HL-60 (cell line): ENCODE measurements at regions not wholly inside any gene's neighbourhood (a gene's known extent, or its start where the extent isn't known, plus 50 kb on each side); places are given as distances from the start of the nearest gene placed in this dataset.

Experiments
- DNase-seq, 2 experiments: peaks; one replicate each; pipeline ENCODE4 v3.0.0-alpha.2; 2010 to 2020; ENCODE audit warnings: low read depth in 1 of 2, low spot score in 1 of 2
- H3K27ac ChIP-seq: fragments of 250-450 bp; sonication (Bioruptor Pico); replicated peaks from 2 replicates; pipeline ENCODE4 v1.5.1; 2020; ENCODE audit warnings: mild to moderate bottlenecking, moderate library complexity
- H3K27me3 ChIP-seq: fragments of 250-450 bp; sonication (Bioruptor Pico); 2 replicates; pipeline ENCODE4 v1.5.1; 2021; ENCODE audit warnings: mild to moderate bottlenecking, moderate library complexity; ENCODE audit not compliant: insufficient read depth, poor library complexity, severe bottlenecking
- H3K4me3 ChIP-seq: replicated peaks from 2 replicates; pipeline ENCODE4 v1.5.1; 2011; ENCODE audit warnings: mild to moderate bottlenecking, control low read depth, low read length; ENCODE audit not compliant: insufficient read depth
- GABPA ChIP-seq: IDR thresholded peaks from 2 replicates; pipeline ENCODE4 v1.6.1; 2012; ENCODE audit warnings: low read depth
- POLR2AphosphoS5 ChIP-seq: IDR thresholded peaks from 2 replicates; pipeline ENCODE4 v1.6.1; 2012; ENCODE audit warnings: low read depth
- SPI1 ChIP-seq: IDR thresholded peaks from 2 replicates; pipeline ENCODE4 v1.6.1; 2012; ENCODE audit warnings: low read depth, mild to moderate bottlenecking, borderline replicate concordance
- TF ChIP-seq, protein P1 (sequence below): IDR thresholded peaks from 2 replicates; pipeline ENCODE4 v1.6.1; 2012; ENCODE audit warnings: low read depth; ENCODE audit not compliant: insufficient replicate concordance
- TF ChIP-seq, protein P2 (sequence below): IDR thresholded peaks from one replicate; pipeline ENCODE4 v1.5.1; 2011; ENCODE audit warnings: low read length, control low read depth, inconsistent platforms; ENCODE audit not compliant: insufficient read depth

- H3K27me3 ChIP-seq = no peaks in the 10 kb centered on the region
- H3K27ac ChIP-seq = no peak overlapping the region
- TF ChIP-seq POLR2AphosphoS5 (no peak), SPI1 (no peak), GABPA (no peak)
- TF ChIP-seq, protein P1, sequence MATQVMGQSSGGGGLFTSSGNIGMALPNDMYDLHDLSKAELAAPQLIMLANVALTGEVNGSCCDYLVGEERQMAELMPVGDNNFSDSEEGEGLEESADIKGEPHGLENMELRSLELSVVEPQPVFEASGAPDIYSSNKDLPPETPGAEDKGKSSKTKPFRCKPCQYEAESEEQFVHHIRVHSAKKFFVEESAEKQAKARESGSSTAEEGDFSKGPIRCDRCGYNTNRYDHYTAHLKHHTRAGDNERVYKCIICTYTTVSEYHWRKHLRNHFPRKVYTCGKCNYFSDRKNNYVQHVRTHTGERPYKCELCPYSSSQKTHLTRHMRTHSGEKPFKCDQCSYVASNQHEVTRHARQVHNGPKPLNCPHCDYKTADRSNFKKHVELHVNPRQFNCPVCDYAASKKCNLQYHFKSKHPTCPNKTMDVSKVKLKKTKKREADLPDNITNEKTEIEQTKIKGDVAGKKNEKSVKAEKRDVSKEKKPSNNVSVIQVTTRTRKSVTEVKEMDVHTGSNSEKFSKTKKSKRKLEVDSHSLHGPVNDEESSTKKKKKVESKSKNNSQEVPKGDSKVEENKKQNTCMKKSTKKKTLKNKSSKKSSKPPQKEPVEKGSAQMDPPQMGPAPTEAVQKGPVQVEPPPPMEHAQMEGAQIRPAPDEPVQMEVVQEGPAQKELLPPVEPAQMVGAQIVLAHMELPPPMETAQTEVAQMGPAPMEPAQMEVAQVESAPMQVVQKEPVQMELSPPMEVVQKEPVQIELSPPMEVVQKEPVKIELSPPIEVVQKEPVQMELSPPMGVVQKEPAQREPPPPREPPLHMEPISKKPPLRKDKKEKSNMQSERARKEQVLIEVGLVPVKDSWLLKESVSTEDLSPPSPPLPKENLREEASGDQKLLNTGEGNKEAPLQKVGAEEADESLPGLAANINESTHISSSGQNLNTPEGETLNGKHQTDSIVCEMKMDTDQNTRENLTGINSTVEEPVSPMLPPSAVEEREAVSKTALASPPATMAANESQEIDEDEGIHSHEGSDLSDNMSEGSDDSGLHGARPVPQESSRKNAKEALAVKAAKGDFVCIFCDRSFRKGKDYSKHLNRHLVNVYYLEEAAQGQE = no peak
- TF ChIP-seq, protein P2, sequence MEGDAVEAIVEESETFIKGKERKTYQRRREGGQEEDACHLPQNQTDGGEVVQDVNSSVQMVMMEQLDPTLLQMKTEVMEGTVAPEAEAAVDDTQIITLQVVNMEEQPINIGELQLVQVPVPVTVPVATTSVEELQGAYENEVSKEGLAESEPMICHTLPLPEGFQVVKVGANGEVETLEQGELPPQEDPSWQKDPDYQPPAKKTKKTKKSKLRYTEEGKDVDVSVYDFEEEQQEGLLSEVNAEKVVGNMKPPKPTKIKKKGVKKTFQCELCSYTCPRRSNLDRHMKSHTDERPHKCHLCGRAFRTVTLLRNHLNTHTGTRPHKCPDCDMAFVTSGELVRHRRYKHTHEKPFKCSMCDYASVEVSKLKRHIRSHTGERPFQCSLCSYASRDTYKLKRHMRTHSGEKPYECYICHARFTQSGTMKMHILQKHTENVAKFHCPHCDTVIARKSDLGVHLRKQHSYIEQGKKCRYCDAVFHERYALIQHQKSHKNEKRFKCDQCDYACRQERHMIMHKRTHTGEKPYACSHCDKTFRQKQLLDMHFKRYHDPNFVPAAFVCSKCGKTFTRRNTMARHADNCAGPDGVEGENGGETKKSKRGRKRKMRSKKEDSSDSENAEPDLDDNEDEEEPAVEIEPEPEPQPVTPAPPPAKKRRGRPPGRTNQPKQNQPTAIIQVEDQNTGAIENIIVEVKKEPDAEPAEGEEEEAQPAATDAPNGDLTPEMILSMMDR = no peak
- no peak for DNase-seq
- no peak overlapping the region for H3K4me3 ChIP-seq
These were observed 127.2 kb downstream of the CDC5L start for GRCh38 chr6:44514576-44515193.

GRCh38 chr6:44522871-44523270 lies 135.4 kb downstream of the CDC5L start:
- Histone ChIP-seq H3K27me3 (peaks cover 5% of the 10 kb centered on the region), H3K4me3 (no peak overlapping the region), H3K27ac (no peak overlapping the region)
- DNase-seq = no peak
- TF ChIP-seq, protein P1 = no peak
- TF ChIP-seq POLR2AphosphoS5 = no peak
- no peak for TF ChIP-seq GABPA
- no peak for TF ChIP-seq SPI1
- TF ChIP-seq, protein P2 = no peak

DNA sequence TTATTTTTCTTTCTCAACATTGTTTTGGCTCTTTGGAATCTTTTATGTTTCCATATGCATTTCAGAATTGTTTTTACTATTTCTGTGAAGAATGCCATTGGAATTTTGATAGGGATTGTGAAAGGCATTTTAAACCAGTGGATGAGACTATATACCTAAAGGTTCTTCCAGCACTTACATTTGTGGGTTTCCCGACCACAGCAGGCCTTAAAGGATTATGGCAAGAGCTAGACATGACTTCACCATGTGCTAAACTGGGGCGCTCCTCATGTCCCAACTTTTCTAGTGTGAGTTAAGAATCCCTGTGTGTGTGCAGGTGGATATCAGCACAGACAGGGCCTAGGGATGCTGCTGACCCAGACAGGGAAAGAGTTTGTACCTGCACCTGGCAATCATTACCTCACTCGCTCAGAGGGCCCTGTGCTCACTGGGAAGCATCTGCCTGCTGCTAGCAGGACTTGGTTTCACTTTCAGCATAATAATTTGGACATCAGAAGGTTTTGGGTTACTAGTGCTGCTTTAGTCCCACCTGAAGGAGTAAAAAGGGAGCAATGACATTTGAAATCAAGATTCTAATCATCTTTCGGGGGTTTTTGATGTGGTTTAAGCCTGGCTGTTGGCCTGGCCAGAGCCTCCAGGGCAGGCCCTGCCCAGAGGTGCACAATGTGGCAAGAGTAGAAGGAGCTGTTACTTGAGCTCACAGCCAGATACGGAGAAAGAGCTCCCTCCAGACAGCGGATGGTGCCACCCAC lies 137.1 kb downstream of the CDC5L start:
- TF ChIP-seq GABPA (no peak), SPI1 (no peak), POLR2AphosphoS5 (no peak)
- TF ChIP-seq, protein P1 = no peak
- TF ChIP-seq, protein P2 = no peak
- Histone ChIP-seq H3K27ac (no peak overlapping the region), H3K27me3 (peaks cover 5% of the 10 kb centered on the region), H3K4me3 (no peak overlapping the region)
- no peak for DNase-seq
